ENCODE measurements at regions not wholly inside any gene's neighbourhood (a gene's known extent, or its start where the extent isn't known, plus 50 kb on each side); places are given as distances from the start of the nearest gene placed in this dataset.

DNA sequence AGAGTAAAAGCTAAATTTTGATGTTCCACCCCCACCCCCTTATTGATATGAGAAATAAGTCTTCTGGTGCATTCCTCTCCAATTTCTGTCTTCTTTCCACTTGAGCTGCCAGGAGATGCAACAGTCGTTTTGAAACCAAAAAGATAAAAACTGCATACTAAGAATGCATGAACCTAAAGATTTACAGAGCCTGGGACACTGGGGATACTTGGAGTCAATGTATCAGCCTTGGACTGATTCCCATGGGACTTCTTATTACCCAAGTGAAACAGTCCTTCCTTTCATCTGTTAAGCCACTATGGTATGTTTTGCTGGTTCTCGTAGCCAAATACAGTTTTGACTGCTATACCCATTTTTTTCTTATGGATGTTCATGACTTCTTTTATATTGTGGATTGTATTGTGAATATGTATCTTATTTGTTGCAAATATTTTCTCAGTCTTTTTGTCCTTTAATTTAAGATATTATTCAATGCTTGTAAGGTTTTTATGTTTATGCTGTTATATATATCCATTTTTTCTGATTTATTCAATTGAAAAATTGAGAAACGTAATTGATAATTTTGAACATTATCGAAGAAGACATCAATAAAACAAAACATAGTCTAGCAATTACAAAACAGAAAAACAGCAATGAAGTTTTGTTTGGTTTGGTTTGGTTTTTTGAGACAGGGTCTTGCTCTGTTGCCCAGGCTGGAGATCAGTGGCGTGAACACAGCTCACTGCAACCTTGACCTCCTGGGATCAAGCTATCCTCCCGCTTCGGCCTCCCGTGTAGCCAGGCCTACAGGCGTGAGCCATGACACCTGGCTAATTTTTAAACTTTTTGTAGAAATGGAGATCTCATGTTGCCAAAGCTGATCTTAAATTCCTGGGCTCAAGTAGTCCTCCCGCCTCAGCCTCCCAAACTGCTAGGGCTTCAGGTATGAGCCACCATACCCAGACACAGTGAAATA is 85.4 kb upstream of the ETV6 start:
- Histone ChIP-seq H3K36me3 (ENCODE audit: insufficient read depth) (no peaks in the 10 kb centered on the region), H3F3A (replicated peaks; ENCODE audit: low read depth) (no peaks in the 10 kb centered on the region), H3K4me1 (ENCODE audit: insufficient read depth) (no peaks in the 10 kb centered on the region), H3K4me2 (no peak overlapping the region), H3K79me2 (replicated peaks; ENCODE audit: insufficient read depth) (no peaks in the 10 kb centered on the region), H3K27ac (ENCODE audit: low read depth) (no peak overlapping the region), H4K20me1 (replicated peaks; ENCODE audit: insufficient read depth) (no peaks in the 10 kb centered on the region), H3K9me2 (ENCODE audit: insufficient read depth) (no peaks in the 10 kb centered on the region), H3K4me3 (no peak overlapping the region), H3K27me3 (ENCODE audit: insufficient read depth) (no peaks in the 10 kb centered on the region), H2AFZ (no peak overlapping the region)
- DNase-seq (ENCODE audit: low spot score) (no peak), ATAC-seq (no peak)
- no peak overlapping the region for H3K27ac Mint-ChIP-seq
- TF ChIP-seq, protein P1, sequence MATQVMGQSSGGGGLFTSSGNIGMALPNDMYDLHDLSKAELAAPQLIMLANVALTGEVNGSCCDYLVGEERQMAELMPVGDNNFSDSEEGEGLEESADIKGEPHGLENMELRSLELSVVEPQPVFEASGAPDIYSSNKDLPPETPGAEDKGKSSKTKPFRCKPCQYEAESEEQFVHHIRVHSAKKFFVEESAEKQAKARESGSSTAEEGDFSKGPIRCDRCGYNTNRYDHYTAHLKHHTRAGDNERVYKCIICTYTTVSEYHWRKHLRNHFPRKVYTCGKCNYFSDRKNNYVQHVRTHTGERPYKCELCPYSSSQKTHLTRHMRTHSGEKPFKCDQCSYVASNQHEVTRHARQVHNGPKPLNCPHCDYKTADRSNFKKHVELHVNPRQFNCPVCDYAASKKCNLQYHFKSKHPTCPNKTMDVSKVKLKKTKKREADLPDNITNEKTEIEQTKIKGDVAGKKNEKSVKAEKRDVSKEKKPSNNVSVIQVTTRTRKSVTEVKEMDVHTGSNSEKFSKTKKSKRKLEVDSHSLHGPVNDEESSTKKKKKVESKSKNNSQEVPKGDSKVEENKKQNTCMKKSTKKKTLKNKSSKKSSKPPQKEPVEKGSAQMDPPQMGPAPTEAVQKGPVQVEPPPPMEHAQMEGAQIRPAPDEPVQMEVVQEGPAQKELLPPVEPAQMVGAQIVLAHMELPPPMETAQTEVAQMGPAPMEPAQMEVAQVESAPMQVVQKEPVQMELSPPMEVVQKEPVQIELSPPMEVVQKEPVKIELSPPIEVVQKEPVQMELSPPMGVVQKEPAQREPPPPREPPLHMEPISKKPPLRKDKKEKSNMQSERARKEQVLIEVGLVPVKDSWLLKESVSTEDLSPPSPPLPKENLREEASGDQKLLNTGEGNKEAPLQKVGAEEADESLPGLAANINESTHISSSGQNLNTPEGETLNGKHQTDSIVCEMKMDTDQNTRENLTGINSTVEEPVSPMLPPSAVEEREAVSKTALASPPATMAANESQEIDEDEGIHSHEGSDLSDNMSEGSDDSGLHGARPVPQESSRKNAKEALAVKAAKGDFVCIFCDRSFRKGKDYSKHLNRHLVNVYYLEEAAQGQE (IDR thresholded peaks at IDR 0.05; ENCODE audit: unreplicated experiment): no peak
- no peak for TF ChIP-seq POLR2AphosphoS5 (IDR thresholded peaks at IDR 0.05; ENCODE audit: low read depth)
- TF ChIP-seq NANOG (IDR thresholded peaks at IDR 0.05; ENCODE audit: borderline replicate concordance): no peak
- TF ChIP-seq EZH2phosphoT487 (IDR thresholded peaks at IDR 0.05; ENCODE audit: unreplicated experiment): no peak
- no peak for TF ChIP-seq EZH2 (IDR thresholded peaks at IDR 0.05; ENCODE audit: low read depth, unreplicated experiment)
- no peak for TF ChIP-seq CREB1 (CRISPR knock-in tag; IDR thresholded peaks at IDR 0.05; ENCODE audit: low read depth)
- TF ChIP-seq, protein P2, sequence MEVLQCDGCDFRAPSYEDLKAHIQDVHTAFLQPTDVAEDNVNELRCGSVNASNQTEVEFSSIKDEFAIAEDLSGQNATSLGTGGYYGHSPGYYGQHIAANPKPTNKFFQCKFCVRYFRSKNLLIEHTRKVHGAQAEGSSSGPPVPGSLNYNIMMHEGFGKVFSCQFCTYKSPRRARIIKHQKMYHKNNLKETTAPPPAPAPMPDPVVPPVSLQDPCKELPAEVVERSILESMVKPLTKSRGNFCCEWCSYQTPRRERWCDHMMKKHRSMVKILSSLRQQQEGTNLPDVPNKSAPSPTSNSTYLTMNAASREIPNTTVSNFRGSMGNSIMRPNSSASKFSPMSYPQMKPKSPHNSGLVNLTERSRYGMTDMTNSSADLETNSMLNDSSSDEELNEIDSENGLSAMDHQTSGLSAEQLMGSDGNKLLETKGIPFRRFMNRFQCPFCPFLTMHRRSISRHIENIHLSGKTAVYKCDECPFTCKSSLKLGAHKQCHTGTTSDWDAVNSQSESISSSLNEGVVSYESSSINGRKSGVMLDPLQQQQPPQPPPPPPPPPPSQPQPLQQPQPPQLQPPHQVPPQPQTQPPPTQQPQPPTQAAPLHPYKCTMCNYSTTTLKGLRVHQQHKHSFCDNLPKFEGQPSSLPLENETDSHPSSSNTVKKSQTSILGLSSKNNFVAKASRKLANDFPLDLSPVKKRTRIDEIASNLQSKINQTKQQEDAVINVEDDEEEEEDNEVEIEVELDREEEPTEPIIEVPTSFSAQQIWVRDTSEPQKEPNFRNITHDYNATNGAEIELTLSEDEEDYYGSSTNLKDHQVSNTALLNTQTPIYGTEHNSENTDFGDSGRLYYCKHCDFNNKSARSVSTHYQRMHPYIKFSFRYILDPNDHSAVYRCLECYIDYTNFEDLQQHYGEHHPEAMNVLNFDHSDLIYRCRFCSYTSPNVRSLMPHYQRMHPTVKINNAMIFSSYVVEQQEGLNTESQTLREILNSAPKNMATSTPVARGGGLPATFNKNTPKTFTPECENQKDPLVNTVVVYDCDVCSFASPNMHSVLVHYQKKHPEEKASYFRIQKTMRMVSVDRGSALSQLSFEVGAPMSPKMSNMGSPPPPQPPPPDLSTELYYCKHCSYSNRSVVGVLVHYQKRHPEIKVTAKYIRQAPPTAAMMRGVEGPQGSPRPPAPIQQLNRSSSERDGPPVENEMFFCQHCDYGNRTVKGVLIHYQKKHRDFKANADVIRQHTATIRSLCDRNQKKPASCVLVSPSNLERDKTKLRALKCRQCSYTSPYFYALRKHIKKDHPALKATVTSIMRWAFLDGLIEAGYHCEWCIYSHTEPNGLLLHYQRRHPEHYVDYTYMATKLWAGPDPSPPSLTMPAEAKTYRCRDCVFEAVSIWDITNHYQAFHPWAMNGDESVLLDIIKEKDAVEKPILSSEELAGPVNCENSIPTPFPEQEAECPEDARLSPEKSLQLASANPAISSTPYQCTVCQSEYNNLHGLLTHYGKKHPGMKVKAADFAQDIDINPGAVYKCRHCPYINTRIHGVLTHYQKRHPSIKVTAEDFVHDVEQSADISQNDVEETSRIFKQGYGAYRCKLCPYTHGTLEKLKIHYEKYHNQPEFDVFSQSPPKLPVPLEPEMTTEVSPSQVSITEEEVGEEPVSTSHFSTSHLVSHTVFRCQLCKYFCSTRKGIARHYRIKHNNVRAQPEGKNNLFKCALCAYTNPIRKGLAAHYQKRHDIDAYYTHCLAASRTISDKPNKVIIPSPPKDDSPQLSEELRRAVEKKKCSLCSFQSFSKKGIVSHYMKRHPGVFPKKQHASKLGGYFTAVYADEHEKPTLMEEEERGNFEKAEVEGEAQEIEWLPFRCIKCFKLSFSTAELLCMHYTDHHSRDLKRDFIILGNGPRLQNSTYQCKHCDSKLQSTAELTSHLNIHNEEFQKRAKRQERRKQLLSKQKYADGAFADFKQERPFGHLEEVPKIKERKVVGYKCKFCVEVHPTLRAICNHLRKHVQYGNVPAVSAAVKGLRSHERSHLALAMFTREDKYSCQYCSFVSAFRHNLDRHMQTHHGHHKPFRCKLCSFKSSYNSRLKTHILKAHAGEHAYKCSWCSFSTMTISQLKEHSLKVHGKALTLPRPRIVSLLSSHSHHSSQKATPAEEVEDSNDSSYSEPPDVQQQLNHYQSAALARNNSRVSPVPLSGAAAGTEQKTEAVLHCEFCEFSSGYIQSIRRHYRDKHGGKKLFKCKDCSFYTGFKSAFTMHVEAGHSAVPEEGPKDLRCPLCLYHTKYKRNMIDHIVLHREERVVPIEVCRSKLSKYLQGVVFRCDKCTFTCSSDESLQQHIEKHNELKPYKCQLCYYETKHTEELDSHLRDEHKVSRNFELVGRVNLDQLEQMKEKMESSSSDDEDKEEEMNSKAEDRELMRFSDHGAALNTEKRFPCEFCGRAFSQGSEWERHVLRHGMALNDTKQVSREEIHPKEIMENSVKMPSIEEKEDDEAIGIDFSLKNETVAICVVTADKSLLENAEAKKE (CRISPR knock-in tag; IDR thresholded peaks at IDR 0.05): no peak
- TF ChIP-seq ZNF114 (CRISPR knock-in tag; IDR thresholded peaks at IDR 0.05): no peak
- TF ChIP-seq JUNB (IDR thresholded peaks at IDR 0.05; ENCODE audit: unreplicated experiment): no peak
- TF ChIP-seq, protein P3, sequence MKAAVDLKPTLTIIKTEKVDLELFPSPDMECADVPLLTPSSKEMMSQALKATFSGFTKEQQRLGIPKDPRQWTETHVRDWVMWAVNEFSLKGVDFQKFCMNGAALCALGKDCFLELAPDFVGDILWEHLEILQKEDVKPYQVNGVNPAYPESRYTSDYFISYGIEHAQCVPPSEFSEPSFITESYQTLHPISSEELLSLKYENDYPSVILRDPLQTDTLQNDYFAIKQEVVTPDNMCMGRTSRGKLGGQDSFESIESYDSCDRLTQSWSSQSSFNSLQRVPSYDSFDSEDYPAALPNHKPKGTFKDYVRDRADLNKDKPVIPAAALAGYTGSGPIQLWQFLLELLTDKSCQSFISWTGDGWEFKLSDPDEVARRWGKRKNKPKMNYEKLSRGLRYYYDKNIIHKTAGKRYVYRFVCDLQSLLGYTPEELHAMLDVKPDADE (IDR thresholded peaks at IDR 0.05): no peak
- no peak for TF ChIP-seq CTCF (conservative IDR thresholded peaks at IDR 0.05; ENCODE audit: low read depth in 2 of 2)
- no peak for TF ChIP-seq ZNF331 (CRISPR knock-in tag; IDR thresholded peaks at IDR 0.05; ENCODE audit: low read depth)
- no peak for TF ChIP-seq STAT1 (IDR thresholded peaks at IDR 0.05; ENCODE audit: unreplicated experiment)
- H3K9me3 Mint-ChIP-seq: no peaks in the 10 kb centered on the region
- no peaks in the 10 kb centered on the region for H3K36me3 Mint-ChIP-seq (ENCODE audit: low read depth)
- H3K27me3 Mint-ChIP-seq (ENCODE audit: insufficient read depth, low read depth, poor library complexity): peaks cover 3% of the 10 kb centered on the region
- H3K4me1 Mint-ChIP-seq: no peaks in the 10 kb centered on the region; the same call in 1 of the 3 replicates
- H3K4me3 Mint-ChIP-seq: no peak overlapping the region
